ENCODE measurements at regions not wholly inside any gene's neighbourhood (a gene's known extent, or its start where the extent isn't known, plus 50 kb on each side); places are given as distances from the start of the nearest gene placed in this dataset.
"Not testable (repeated sequence)": the region's sequence is repeated elsewhere in the genome, so short reads cannot be mapped to it uniquely, and the experiment has no call there.

DNA sequence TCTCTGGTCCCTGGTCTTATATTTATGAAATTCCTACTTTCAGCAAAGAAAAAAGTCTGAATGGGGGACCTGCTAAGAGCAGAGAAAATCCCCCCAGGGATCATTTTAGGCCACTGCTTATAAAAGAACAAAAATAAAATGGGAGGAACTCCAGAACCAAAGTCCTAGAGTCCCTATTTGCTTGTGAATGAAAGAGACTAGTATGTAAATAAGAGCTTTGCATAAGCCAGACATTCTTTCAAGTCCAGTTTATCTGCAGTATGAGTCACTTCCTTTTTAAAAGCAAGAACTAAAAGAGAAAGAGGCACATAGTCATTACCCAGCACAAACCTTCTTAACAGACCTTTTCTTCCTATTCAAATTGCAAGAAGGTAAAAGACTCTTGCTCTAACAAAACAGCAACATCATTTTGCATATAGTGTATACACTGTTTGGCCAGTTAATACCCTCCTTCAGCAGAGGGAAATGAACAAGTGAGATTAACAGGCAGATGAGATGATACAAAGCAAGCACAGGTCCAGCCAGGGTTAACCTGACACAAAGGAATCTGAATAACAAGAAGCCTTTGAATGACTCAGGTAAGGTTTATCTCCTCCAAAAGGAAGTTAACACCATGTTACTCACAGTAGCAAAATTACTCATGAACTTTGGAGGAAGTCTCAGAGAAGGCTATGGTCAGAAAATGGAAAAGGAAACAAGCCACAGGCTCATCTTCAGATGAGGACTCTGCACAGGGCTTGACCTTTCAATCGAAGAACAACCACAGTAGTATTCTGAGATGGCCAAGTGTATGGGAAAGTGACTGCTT, 87.3 kb downstream of the PHLDA1 start:
- no peak for DNase-seq (ENCODE audit: low read depth, low spot score)

- no peak for DNase-seq (ENCODE audit: low read depth, low spot score)
Measured at GRCh38 chr12:75943730-75944096, 87.9 kb downstream of the PHLDA1 start.

- DNase-seq (ENCODE audit: low read depth, low spot score), result not testable (repeated sequence)
Measured at GRCh38 chr12:75941661-75942060, 89.9 kb downstream of the PHLDA1 start.

- DNase-seq (ENCODE audit: low read depth, low spot score), result no peak
Measured at GRCh38 chr12:75939016-75939642, 92.4 kb downstream of the PHLDA1 start.

DNA sequence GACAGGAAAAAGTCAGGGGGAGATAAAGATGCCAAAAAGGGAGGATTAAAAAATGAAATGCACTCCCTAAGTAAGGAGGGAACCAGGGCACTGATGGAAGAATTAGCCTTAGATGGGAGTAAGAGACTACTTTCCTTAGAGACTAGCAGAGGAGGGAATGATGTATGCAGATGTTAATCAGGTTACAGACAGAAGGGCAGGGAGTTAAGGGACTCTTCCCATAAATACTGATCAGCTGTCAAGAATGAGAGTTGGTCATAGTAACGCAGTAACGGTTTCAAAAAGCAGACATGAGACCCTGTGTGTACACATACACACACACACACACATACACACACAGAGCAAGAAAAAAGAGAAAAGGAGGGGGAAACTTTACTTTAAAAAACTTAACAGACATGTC, 93.4 kb downstream of the PHLDA1 start:
- DNase-seq (ENCODE audit: low read depth, low spot score), result no peak

DNA sequence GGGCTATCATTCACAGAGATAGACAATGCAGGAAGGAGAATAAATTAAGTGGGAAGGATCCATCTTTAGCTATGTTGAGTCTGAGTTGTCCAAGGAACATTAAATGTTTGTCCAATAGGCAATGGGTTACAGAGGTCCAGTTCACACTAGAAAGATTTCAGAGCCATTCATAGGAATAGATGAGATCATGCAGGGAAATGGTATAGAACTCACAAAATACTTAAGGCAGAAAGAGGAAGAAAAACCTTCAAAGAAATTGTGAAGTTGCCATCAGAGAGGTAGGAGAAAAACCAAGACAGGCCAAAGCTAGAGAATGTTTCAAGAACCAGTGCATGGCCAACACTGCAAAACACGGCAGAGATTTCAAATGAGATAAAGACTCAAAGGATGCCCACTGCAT, 94.1 kb downstream of the PHLDA1 start:
- DNase-seq (ENCODE audit: low read depth, low spot score), result no peak

DNA sequence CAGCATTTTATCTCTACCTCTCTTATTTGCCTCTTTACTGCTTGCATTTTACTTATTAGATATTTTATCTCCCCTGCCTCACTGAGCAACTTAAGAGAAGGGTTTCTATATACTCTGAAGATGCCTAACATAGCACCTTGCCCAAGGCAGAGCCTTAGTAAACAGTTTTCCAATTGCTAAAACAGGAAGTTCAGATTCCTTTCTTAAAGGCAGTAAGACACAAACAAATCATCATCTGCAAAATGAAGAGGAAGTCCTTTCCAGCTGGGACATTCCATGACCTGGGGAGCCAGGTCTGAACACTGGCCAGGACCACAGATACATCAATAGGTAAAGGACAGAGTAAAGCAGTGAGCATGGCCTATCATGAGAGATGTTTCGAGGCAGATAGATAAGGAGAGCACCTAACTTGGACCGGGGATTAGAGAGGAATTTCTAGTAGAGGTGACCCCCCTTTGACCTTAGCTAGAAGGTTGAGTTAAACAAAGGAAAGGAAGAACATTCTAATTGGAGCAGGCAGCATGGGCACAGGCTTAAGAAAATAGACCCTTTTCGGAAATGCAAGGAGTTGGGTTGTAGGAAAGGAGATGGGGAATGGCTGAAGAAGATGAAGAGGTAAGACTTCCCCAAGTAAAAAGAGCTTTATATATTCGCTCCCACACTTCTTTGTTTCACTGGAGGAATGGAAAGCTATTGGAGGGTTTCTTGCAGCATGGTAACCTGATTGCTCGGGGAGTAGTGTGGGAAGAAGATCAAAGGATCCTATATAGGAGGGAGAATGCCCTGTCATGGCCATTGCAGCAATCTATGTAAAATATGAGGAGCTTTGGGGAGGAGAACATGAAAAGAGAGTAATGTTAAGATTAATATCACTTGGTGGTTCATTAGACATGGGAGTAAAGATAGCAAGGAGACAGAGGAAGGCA, 94.8 kb downstream of the PHLDA1 start:
- DNase-seq (ENCODE audit: low read depth, low spot score), result no peak

DNA sequence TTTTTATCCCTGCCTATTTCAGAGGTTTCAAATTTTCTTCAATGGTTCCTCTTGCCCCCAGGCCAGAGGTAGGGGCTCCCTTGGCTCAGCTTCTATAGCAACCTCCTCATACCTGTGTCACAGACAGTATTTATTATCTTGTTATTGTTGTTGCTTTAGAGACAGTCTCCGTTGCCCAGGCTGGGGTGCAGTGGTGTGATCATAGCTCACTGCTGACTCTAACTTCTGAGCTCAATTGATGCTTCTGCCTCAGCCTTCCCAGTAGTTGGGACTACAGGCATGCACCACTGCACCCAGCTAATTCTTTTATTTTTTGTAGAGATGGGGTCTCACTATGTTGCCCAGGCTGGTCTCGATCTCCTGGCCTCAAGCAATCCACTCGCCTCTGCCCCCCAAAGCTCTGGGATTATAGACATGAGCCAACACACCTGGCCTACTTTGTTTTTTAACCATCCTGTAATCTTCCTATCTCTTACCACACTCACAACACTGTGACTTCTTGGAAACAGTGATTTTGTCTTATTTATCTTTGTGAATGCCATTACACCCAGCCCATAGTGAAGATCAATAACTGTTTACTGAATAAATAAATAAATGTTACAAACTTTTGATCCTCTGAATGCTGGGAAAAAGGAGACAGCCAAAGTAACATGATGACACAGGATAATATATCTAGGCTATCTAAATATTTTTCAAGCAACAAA, 95.9 kb downstream of the PHLDA1 start:
- no peak for DNase-seq (ENCODE audit: low read depth, low spot score)

DNA sequence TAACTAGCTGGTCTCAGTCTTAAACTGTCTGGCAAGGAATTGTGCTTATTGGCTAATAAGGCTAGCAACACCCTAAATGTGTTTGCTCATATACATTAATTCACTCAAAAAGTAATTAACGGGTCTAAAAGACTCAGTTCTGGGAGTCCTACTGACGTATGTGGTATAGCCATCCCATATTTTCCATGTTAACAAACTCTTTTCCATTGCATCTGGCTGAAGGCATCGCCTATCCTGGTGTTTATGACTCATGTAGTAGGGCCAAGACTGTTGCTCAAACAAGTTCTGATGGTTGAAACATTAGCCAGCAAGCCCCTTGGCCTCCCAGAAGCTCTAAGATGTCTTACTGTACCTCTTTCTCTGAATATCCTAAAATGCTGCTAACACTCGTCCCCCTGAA, 98.5 kb downstream of the PHLDA1 start:
- no peak for DNase-seq (ENCODE audit: low read depth, low spot score)

- no peak for DNase-seq (ENCODE audit: low read depth, low spot score)
Measured at GRCh38 chr12:75932241-75932640, 99.3 kb downstream of the PHLDA1 start.

DNA sequence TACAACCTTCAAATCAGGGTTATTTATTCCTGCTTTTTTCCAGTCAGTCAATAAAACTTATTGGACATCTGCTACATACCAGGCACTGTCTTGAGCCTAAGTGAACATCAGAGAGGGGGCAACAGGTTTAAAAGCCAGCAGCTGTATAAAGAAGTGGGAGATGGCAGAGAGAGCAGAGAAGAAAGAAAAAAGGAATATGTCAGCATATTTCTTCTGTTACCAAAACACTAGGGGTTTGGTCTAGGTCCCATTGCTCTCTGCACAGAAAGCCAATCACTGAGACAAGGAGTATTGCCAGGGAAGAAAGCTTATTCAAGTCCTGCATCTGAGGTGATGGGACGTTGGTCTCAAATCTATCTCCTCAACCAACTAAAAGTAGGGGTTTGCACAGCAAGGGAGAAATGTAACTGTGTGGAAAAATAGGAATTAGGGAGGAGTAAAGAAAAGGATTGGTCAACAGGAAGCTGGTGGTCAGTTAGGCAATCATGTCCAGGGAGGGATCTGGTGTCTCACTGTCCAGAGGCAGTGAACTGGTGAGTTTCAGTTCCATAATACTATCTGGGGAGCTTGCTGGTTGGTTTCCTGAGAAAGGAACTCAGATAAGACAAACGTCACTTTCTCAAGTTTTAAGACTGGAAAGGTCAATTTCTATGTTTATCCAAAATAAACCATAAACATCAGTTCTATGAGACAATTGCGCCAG, 107.5 kb downstream of the PHLDA1 start:
- no peak for DNase-seq (ENCODE audit: low read depth, low spot score)

DNA sequence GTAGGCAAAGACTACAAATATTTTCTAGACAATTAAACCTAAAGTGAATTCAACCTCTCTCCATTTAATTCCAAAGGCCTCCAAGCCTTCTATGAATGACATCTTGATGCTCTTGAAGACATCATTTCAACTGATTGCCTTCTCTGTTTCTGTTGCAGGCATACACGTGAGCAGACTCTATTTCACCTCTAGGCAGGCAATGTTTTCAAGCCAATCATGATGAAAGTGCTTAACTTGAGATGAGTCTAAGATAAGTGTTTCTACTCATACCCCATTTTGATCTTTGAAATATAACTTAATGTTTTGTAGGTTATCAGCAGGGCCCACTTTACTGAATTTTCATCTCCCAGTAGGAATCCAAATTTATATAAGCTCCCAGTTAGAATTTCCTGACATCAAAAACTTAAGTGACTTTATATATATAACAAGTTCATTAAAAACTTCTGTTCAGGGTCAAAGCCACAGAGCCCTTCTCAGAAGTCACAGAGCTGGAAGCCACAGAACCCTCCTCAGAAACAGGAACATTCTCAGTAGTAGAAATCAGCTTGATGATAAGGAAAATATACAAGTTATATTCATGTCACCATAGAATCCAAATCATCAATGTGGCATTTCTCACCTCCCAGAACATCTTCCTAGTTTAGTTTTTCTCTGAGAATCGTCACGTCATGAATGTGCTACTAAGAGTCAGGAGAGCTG, 108.5 kb downstream of the PHLDA1 start:
- DNase-seq (ENCODE audit: low read depth, low spot score), result no peak

- no peak for DNase-seq (ENCODE audit: low read depth, low spot score)
Measured at GRCh38 chr12:75921622-75922289, 109.8 kb downstream of the PHLDA1 start.

DNA sequence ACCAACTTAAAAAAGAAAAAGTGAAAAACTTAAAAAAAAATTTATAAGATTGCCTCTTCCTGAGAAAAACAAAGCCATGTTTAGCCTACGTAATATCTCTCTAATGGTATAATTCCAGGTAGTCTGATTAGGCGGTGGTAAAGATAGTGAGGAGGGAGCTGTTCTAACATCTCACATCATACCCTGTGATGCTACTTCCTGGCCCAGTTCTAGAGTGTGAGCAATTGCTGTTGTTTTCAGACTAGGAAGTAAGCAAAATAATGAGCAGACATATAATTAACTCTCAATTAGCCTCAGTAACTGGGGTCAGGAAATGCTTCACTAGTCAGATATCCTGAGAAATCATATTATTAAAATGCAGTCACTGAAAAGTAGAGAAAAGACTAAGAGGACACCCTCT, 113.9 kb downstream of the PHLDA1 start:
- DNase-seq (ENCODE audit: low read depth, low spot score), result no peak

DNA sequence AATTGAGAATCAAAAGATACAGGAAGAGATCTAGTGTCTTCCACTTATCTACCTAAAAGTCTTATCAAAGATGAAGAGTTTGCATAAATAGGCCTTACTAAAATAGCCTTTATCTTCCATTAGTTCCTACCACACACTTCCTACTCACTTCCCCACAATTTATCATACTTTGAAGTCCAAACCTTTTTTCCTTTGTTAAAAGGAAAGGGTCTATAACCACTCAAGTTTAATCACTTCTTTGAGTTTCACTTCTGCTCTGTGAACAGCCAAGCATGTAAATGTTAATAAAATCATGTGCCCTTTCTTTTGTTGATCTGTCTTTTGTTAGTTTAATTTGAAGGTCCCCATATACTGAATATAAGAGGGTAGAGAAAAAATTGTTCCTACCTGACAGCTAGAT, 114.5 kb downstream of the PHLDA1 start:
- no peak for DNase-seq (ENCODE audit: low read depth, low spot score)

GRCh38 chr12:75913502-75914351, 117.8 kb downstream of the PHLDA1 start:
- no peak for DNase-seq (ENCODE audit: low read depth, low spot score)

DNA sequence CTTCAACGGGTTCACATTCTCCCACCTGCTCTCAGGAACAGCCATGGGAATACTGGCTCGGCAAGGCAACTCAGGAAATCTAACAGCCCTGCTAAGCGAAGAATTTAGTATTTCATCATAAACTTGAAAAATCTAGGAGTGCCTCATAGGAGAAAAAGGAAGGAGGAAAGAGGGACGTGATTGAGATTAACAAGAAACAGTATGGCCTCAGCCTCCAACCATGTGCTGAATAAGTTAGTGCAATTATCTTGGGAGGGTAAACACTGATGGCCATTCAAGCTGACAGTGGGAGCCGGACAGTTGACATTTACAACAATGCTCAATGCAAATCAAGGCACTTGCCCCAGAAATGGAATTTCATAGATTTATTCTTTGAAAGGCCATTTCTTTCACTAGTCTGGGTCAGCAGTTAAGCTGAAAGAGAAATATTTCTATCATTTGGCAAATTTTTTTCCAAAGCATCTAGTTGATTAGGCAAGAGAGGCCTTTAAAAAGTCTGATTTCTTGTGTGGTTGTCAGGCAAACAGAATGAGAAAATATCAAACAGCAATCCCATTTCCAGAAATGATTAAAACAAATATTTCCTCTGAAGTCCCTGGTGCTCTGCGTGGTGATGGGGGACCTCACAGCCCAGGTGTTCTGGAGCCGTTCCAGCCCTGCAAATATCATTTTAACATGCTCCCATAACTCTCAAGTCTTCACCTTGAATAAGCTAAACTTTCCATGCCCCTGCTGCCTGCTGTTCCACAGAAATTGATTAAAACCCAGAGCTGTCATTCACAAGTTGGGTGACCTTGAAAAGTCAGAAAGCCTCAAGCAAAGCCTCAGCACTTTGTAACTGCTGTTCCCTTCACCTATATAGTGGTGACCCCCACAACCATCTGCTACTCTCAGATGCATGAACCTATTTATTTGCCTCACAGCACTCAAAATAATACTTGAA, 121.6 kb downstream of the PHLDA1 start:
- no peak for DNase-seq (ENCODE audit: low read depth, low spot score)
